Stimulated activated CD8-positive, alpha-beta memory T cell treated with anti-CD3 and anti-CD28 coated beads, Interleukin-12 subunit alpha, Interleukin-12 subunit beta, amount 100 ng/mL, for 1 hour (primary cell): ENCODE measurements at regions not wholly inside any gene's neighbourhood (a gene's known extent, or its start where the extent isn't known, plus 50 kb on each side); places are given as distances from the start of the nearest gene placed in this dataset.

Source experiments
- DNase-seq: peaks from one replicate; pipeline ENCODE4 v3.0.0-alpha.2; 2020; ENCODE audit warnings: low read depth

GRCh38 chr1:29462096-29462495 is 225.8 kb downstream of the PTPRU start:
- DNase-seq, result no peak

GRCh38 chr1:29461115-29461739 is 224.9 kb downstream of the PTPRU start:
- no peak for DNase-seq

DNA sequence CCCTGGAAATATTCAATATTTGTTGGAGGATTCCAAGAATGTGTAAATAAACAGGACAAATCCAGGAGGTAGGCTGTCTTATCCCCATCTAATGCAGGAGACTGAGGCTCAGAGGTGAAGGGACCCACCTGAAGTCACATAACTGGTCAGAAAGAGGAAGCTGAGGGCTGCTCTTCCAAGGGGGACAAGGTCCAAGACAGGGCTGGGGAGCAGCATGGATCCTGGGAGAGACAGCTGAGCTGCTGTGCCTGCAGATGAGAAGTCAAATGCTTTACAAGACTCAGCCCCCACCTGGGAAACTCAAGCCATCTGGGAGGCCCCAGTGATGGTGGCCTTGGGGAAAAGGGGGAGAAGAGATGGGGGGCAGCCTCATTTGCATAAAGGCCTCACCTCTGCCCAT is 224.4 kb downstream of the PTPRU start:
- no peak for DNase-seq

GRCh38 chr1:29460041-29460610 is 223.8 kb downstream of the PTPRU start:
- DNase-seq, result no peak

- no peak for DNase-seq
These were observed 223.3 kb downstream of the PTPRU start for GRCh38 chr1:29459620-29459945.

DNA sequence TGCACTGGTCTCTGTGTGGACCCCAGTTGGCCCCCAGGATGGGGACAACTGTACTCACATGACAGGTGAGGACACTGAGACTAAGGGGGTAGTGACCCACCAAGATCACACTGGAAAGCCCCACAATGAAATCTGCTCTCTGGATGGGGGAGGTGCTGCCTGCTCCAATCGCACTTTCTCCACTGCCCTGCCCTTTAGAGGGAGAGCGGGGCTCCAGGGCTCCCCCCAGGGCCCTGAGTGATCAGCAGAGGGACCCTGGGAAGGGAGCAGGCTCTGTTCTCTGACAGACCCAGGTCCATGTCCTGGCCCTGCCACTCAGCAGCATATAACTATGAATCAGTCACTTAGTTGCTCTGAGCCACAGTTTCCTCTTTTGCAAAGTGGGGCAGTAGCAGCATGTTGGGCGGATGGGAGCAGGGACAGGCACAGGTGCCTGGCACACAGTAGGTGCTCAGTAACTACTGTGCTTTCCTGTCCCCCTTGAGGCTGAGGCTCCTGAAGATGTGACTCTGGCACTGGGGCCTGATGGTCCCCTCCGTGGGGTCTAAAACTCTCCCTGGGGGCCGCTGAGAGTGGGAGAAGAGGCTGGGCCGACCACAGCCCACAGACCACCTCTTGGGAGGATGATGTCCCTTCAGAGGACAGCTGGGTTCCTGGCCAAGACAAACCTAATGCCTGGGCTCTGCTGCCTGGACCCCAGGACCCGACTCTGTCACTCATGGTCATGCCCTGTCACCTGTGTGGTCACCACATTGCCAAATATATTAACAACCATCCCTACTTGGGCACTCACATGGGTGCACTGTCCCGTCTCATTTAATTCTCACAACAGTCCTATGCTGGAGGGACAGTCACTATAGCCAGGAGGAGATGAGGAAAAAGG is 222.7 kb downstream of the PTPRU start:
- no peak for DNase-seq

DNA sequence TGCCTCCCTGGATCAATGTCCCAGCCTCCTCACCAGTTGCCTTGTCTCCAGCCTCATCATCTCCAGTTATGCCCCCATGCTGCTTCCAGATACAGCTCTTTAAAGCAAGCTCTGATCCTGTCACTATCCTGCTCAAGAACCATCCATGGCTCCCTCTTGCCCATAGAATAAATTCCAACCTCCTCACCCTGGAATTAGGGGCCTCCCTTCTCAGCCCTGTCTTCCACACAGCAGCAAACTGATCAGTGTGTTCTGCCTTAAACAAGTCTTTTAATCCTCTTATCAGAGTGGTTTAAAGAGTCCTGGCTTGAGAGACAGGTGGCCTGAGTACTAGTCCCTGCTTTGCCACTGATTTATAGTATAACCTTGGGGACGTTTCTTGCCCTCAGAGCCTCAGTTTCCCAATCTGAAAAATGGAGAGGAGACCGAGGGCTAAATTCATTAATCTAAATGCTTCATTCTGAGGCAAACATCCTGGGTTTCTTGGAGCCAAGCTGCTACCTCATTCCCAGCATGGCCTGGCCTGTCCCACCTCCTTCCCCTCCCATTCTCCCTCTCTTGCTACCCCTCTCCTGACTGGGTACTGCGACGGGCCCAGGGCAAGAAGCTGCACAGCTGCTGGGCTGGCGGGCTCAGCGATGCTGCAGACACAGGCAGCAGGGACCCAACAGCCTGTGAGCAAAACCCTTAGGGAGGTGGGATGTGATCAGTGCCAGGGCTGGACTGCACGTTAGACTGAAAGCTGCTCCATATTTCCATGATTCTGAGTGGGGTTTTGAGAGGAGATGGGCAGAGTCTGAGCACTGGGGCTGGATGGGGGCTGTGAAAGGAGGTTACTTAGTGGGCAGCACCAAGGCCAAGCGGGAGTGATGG is 221.4 kb downstream of the PTPRU start:
- DNase-seq, result no peak

GRCh38 chr1:29456685-29457435 is 220.5 kb downstream of the PTPRU start:
- DNase-seq, result no peak

- DNase-seq, result no peak
These were observed 219.5 kb downstream of the PTPRU start for GRCh38 chr1:29455781-29456180.

- DNase-seq, result no peak
These were observed 218.5 kb downstream of the PTPRU start for GRCh38 chr1:29454616-29455380.

- DNase-seq, result no peak
These were observed 217.3 kb downstream of the PTPRU start for GRCh38 chr1:29453502-29454240.

- DNase-seq, result no peak
These were observed 216.3 kb downstream of the PTPRU start for GRCh38 chr1:29452463-29453230.

DNA sequence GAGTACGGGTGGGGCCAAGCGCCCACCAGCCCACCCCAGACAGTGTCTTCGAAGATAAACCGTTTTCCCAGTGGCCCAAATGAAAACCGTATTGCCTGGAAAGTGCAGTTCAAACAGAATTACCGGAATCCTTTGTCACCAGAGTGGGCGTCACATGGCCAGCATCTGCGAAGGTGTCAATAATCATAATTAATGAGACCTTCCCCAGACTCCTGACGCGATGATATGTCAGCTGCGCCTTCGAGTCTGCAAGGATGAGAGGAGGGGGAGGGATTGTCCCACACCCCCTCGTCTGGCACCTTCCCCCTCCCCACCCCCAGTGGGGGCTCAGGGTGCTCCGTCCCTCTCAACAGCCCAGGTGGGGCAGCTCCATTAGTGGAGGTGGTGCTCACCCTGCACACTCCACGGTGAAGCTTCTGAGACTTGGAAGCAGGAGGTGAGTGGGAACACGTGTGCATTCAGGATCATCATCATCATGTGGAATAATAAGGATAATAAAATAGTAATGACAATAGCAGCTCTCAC is 215.1 kb downstream of the PTPRU start:
- DNase-seq, result no peak

DNA sequence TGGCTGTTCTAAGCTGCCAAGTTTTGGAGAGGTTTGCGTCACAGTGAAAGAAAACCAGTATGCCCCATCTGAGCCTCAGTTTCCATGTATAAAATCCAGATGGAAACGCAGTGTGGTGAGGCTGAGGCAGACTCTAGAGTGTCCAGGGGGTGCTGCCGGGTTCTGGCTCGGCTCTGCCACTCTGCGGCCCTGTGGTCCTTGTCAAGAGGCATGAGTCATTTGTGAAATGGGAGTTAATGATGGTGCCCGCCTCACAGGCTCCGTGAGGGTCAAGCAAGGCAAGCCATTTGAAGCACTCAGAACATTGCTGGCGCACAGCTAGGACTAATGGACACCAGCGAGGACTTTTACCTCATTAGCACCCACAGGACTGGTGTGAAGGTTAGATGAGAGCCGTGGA is 214.3 kb downstream of the PTPRU start:
- no peak for DNase-seq

- DNase-seq, result no peak
These were observed 212.3 kb downstream of the PTPRU start for GRCh38 chr1:29448456-29449235.

DNA sequence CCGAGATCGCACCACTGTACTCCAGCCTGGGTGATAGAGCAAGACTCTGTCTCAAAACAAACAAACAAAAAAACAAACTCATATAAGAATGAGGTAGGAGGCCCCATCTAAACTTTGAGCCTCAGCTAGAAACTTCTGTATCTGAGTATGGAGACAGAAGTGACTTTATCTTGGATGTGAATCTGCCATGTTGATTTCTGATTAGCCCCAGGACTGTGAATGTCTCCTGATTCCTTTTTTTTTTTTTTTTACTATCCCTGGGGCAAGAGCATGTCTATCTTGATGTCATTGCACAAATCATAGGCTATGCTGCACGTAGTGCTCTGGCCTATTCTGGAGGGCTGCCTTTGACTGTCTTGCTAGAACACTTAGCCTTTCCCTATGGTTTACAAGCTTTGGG is 211.0 kb downstream of the PTPRU start:
- no peak for DNase-seq

- no peak for DNase-seq
These were observed 208.7 kb downstream of the PTPRU start for GRCh38 chr1:29444782-29445729.
